GM19328 (cell line): ENCODE measurements at regions not wholly inside any gene's neighbourhood (a gene's known extent, or its start where the extent isn't known, plus 50 kb on each side); places are given as distances from the start of the nearest gene placed in this dataset.
"Not testable (repeated sequence)": the region's sequence is repeated elsewhere in the genome, so short reads cannot be mapped to it uniquely, and the experiment has no call there.

Source experiments
- ATAC-seq: cut with Tn5 transposase; IDR thresholded peaks from one replicate; pipeline ENCODE4 v1.9.1; 2021; ENCODE audit warnings: mild to moderate bottlenecking, moderate library complexity; ENCODE audit not compliant: unreplicated experiment

DNA sequence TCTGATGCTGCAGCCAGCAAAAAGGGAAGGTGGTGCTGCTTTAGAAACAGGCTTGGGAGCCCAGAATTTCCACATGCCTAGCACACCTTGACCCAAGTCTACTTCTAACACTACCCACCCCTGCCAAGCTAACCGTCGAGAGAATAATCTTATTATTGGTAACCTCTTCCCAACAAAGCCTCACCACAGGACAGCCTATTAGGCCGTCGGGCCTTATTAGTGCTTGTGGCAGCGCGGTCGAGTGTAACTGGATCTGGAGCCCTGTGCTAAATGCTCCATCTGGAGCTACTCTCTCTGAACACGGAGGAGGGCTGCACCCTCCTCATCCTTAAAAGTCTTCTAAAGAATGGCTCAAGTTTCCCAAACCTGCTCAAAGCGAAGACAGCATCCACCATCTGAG, 165.5 kb upstream of the NFIA start:
- no peak for ATAC-seq

DNA sequence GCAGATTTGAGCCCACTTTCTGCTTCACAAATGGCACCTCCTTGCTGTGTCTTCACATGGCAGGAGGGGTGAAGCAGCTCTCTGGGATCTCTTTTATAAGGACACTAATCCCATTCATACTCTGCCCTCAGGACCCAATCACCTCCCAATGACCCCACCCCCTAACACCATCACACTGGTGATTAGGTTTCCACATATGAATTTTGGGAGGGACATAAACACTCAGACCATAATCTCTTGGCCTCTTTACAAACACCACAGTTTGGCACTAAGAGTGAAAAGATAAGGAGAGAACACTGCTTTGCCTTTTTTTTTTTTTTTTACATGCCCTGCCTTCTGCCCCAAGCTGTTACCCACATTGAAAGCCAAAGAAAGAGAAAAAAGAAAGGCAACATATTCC, 166.2 kb upstream of the NFIA start:
- ATAC-seq: no peak

DNA sequence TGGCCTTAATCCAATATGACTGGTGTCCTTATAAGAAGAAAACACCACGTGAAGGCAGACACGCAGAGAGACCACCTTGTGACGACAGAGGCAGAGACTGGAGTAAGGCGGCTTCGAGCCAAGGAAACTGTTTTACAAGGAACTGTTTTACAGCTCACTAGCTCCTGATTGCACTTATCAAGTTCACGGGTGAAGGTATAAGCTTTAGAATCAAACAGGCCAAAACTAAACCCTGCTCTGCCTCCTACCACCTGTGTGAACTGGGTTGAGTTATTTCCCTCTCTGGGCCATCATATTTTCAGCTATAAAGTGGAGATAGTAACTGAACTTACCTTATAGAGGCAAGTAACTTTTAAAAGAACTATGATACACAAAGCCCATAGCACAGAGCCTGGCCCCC, 166.9 kb upstream of the NFIA start:
- no peak for ATAC-seq

DNA sequence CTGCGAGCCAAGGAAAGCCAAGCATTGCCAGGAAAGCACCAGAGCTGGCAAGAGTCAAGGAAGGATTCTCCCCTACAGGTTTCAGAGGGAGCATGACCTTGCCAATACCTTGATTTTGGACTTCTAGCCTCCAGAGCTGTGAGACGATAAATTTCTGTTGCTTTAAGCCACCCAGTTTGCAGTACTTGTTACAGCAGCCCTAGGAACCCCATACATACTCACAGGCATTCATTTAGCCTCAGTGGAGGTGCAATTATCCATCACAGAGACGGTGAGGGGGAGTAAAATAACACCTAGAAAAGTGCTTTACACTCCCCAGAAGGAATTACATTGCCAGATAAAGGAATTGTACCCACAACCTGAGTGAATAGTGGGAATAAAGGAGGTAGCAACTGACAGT, 167.4 kb upstream of the NFIA start:
- no peak for ATAC-seq

DNA sequence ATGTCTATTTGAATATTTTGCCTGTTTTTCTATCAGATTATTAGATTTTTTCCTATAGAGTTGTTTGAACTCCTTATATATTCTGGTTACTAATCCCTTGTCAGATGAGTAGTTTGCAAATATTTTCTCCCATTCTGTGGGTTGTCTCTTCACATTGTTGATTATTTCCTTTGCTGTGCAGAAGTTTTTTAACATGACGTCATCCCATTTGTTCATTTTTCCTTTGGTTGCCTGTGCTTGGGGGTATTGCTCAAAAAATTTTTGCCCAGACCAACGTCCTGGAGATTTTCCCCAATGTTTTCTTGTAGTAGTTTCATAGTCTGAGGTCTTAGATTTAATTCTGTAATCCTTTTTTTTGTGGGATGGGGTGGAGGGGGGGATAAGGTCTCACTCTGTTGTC, 168.7 kb upstream of the NFIA start:
- ATAC-seq: not testable (repeated sequence)

DNA sequence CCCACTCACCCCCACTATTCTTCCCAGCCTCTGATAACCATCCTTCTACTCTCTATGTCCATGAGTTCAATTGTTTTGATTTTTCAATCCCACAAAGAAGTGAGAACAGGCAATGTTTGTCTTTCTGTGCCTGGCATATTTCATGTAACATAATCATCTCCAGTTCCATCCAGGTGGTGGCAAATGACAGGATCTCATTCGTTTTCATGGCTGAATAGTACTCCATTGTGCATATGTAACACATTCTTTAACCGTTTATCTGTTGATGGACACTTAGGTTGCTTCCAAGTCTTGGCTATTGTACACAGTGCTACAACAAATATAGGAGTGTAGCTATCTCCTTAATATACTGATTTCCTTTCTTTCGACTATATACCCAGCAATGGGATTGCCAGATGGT, 169.3 kb upstream of the NFIA start:
- no peak for ATAC-seq

DNA sequence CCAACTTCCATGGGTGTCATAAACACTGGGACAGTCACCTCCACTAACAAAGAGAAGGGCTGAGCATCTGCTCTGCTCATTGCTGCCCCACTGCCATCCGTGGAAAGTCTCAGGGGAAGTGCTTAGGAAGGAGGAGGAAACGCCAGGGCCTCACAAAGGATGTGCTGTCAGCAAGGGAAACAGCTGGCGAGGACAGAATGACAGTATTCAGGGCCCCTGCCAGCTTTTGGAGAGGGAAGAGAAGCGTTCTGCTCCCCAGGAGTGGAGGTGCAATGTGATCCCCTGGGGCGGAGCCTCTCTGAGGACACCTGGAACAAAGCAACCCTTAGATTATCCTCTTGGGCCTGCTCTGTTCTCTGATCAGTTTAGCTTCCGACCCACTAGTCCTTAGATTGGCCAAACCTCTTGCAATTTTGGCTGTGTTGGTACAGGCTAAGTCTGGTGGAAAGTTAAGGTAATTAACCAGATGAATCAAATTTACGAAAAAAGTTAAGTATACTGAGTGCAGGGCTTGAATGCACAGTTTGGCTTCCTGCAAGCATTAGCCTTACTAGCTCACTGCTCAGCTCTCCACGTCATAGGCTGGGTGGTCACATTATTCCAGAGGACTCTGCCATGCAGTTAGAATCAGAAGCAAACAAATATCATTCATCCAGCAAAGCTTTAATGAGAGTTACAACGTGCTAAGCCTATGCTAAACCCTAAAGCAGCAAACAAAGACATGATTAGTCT, 170.2 kb upstream of the NFIA start:
- no peak for ATAC-seq

DNA sequence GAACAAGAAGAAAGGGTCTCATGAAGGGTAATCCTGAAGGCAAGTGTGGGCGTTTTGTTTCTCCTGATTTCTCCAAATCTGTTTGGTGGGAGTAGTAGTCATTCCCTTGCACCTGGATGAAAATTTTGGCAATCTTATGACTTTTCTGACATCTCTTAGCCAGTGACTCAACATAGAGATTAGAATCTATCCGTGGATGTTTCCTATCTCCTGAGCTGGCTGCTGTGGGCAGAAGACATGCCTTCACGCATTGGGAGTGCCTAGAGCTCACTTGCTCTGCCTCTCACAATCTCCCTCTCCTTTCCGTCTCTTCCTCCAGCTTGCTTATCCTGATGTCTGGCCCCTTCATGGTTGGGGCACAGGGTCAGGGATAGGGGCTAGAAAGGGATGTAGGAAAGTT, 174.2 kb upstream of the NFIA start:
- ATAC-seq: no peak

DNA sequence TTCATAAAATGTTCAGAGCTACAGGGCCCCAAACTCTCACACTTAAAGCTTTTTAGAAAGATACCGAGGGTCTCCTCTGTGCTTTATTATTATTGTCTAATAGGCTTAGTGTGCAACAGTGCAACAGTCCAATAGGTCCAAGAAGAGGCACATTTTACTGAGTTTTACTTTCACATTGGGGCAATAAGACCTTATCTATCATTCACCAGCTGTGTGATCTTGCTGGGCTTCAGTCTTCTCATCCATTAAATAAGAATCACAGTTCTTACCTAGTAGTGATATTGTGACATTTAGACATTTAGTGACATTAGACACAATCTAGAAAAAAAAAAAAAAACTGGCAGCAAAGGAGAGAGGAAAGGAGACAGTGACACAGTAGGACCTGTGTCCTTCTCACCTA, 175.8 kb upstream of the NFIA start:
- ATAC-seq: no peak

DNA sequence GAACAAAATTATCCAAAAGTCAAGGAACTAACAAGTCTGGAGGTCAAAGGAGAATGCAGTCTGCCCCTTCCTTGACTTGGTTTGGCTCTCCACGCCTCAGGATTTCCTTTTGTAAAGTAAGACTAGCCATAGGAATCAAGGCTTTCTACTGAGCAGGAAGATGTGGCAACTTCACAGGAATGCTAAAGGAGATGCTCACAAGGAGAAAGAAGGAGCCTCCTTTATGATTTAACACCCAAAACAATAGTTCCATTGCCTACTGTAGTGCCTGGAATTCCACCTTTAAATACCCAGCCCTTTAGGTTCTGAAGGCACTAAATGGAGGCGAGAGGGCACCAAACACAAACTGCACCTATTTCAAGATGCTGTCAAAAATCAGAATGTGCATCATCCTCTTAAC, 176.3 kb upstream of the NFIA start:
- ATAC-seq: no peak

DNA sequence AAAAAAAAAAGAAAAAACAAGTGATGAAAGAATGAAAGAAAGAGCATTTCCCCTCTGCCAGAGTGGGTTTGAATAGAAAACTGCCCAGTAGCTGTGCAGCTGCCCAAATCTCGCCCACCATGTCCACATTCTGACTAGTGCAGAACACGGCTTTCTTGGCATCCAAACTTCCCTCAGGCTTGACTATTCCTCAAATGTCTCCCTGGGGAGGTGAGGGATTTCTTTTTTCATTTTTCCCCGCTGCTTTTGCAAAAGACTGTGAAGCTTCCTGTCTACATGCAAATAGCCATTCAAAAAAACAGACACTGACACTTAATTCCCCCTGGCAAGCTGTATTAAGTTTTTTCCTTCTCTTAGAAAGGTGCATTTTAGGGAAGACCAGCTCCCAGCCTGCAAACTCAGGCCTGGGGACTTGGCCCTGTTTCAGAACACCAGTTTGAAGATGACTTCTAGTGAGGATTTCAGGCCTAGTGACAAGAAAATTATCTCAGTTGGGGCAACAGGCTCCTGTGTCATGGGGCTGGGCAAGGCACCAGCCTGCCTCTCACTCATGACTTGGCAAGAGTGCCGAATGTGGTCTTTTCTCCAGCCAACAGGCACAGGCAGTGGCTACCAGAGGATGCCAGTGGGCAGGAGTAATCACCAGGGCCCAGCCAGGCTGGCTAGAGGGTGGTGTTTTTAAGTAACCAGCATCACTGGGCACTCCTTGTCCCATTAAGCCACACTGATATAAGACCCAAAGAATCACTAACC, 178.1 kb upstream of the NFIA start:
- no peak for ATAC-seq

DNA sequence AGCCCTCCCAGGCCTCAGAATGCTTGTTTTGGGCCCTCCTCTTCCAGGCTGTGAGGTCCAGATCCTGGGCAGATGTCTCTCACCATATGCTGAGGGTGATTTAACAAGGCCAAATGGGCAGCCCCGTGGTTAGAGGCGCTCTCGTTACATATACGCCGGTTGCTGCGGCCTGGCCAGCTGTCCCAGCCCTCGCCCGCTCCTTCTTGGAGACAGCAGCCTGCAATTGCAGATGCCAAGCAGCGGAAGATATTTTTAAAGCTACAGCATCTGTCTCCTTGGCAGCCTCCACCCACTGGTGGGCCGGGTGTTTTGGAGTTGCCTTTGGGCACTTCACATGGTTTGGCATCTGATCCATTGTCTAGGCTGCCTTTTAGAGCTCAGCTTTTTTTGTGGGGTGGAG, 178.8 kb upstream of the NFIA start:
- ATAC-seq: no peak

DNA sequence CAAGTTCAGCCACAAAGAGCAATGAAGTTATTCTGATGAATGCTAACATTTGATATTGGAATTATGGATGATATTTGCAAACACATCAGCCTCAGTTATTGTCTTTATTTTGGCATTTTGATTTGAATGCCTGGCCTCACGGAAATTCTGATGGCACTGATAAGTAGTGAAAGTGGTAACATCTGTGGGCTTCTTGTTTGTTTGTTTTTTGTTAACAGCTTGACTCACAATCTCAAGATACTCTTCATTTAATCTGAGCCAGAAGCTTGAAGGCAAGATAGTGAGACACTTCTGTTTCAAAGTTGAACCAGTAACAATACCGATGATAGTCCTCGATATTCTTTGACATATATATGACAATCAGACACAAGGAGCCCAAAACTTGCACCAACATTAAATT, 182.9 kb upstream of the NFIA start:
- ATAC-seq: no peak

DNA sequence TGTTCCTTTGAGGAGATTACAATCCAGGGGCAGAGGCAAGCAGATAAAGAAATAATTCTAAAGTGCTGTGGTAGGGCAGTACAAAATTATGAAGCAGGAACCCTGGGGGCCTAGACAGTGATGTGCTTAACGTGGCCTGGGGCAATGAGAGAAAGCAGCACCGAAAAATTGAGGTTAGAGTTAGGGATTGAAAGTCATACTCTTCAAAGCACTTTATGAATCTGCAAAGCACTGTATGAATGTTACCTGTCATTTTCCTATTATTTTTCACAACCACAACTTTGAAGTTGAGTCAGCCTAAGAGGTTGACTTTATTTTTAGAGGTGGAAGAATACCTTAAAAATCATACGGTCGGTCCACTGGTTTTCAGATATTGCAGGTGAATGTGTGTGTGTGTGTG, 183.4 kb upstream of the NFIA start:
- ATAC-seq: no peak

DNA sequence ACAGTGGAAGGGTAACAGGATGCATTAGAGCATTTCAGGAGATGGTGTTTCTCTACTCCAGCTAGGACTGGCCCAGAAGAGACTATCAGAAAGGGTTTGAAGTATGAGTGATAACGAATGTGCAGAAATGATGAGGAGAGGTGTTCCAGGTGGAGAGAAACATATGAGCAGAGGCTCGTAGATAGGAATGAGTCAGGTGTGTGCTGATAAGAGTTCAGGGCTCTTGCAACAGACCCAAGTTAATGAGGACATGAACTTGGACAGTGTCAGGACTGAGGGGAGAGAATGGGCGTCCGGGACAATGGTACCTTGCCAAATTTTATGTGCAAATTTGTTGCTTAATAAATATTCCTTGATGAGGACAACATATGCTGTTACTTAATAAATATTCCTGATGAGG, 183.9 kb upstream of the NFIA start:
- ATAC-seq: no peak

DNA sequence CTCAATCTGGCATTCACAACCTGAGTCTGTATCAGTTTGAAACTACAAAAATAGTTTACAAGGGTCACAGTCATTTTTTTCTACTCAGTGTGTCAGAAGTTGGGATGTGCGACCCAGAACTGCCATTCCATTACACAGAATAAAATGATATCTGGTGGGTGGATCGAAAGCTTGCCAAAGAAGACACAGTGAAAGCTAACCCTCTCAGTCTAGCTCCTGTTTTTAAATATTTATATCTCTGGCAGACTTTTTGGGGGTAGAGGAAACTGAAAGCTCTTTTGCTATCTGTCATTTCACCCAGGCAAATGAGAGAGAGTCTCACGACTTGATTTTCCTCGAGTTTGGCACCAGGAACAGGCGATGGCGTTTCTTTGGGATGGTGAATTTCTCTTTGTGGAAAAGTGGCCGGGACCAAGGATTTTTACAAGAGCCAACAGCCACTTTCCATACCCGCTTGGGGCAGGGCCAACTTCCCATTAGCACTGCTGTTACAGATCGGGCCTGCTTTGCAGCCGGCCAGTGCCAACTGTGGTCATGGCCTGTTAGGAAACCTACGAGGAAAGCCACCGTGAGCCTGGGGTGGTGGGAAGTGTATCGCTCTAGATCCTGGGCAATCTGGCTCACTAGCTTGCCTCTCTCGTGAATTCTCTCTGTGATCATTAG, 185.5 kb upstream of the NFIA start:
- ATAC-seq: no peak

DNA sequence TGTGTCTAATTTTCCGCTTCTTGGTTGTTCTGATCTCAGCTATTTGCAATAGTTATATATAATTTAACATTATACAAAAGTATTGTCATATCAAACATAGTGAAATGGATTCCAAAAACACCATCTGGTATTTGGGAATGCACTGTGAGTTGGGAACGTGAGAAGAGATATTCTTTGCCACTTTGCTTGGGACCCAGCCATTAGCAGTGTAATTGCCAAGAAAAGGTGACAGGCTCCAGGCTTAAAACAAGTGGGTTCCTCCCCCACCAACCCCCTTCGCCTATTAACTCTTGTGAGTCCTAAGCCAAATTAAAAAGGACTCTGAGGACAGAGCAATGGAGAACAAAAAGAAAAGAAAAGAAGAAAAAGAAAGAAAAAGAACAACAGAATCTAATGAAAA, 186.7 kb upstream of the NFIA start:
- no peak for ATAC-seq

DNA sequence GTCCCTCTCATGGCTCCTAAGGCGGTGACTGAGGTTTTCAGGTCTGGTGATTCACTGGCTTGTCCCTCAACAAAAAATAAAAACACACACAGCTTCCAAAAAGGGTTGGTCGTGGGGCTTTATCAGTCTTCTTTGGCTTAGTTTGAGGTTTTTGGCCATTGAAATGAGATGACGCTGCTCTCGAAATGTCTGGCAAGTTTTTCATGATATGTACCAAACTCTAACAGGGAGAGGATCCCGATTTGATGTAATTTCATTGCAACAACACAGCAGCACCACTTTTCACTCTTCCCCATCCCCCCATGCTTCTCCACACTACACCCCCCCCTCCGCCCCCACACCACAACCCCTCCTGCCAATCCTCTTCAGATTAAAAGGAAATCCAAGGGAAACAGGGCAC, 187.1 kb upstream of the NFIA start:
- no peak for ATAC-seq

DNA sequence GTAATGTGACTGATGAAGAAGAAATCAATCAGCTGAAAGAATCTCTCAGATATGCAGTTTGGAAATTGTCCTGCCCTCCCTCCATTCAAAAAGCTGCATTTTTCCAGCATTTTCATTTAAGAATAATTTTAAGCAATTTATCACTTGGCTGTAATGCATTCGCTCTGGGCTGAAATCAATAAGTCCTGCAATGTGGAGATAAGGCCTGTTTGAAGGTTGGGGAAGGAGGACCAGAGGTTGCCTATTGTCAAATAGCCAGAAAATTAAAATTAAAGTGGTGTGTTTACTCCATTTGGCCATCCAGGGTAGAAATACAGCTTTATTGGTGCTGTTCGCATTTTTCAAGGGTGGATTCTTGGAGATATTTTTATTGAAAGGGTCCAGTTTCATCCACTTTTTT, 187.6 kb upstream of the NFIA start:
- no peak for ATAC-seq

DNA sequence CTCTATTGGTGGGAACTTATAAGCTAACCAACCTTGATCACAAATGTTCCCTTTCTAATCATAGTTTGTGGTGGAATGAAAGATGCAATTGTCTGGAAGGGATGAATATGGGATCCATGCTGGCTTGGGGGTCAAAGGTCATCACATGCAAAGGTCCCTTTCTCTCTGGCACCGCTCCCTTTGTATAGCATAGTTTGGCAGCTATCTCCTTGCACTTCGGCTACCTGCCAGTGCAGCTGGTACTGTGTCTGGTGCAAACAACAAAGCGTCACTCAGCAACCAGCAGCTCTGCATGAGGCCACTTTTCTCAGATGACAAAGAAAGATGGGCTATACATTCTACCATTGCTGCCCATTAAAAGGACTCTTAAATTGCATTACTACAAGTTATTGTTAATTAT, 188.2 kb upstream of the NFIA start:
- ATAC-seq: no peak

DNA sequence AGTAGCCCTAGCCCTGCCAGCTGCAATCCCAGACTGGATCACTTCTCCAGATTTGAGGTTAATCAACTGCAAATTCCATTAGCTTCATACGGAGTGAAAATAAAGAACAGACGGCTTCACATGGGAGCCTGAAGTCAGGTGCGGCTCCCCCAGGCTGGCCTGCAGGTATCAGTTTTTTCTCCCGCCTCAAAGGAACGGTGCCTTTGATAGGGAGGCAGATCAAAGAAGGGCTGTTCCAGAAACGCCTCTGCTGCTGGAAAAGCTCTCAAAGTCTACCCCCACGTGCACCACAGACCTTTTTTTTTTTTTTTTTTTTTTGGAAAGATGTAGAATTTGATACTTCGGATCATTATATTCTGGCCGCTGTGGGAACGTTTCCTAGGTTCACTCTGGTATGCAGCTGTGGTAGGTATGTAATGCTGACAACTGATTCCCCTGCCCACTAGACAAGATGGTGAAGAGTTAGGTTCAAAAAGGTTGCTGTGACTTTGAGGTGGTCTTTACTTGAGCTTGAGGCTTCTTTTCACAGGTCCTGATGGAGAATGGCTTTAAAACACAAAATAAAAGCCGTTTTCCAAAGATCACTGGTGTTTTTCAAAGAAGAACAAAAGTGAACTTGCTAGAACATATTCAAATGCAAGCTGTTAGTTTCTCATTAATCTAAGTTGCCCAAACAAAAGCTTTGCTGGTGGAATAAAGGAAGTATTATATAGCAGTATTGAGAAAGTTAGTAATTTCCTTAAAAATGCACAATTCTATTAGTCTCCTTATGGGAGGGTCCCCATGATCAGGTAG, 189.0 kb upstream of the NFIA start:
- ATAC-seq: no peak
